CD14-positive monocyte (primary cell): ENCODE measurements at regions not wholly inside any gene's neighbourhood (a gene's known extent, or its start where the extent isn't known, plus 50 kb on each side); places are given as distances from the start of the nearest gene placed in this dataset.

Source experiments
- DNase-seq, 3 donors: peaks; one replicate each; pipeline ENCODE4 v3.0.0-alpha.2; 2011 to 2022
- H2AFZ ChIP-seq: 2 replicates; pipeline ENCODE4 v1.6.0; 2012; ENCODE audit warnings: mild to moderate bottlenecking, low read depth, low read length, inconsistent platforms; ENCODE audit not compliant: insufficient read depth, poor library complexity, severe bottlenecking
- H3K27ac ChIP-seq, 2 donors: 1 replicate in 1 of 2; 2 replicates in 1 of 2; pipeline ENCODE4 v1.5.1; 2012 to 2013; ENCODE audit warnings: low read length in 2 of 2, control low read depth in 1 of 2, inconsistent platforms in 1 of 2, low read depth in 1 of 2, mild to moderate bottlenecking in 1 of 2
- H3K27me3 ChIP-seq, 2 donors: one replicate each; pipeline versions ENCODE4 v1.6.0 to v1.6.1; 2011 to 2013; ENCODE audit warnings: low read length in 2 of 2; ENCODE audit not compliant: control insufficient read depth in 2 of 2, insufficient read depth in 2 of 2
- H3K36me3 ChIP-seq, 2 donors: replicated peaks in 1 of 2; 1 replicate in 1 of 2; 2 replicates in 1 of 2; pipeline versions ENCODE4 v1.5.1 to v1.6.1; 2012 to 2013; ENCODE audit warnings: low read length in 2 of 2, control low read depth in 1 of 2, inconsistent platforms in 1 of 2, mild to moderate bottlenecking in 1 of 2; ENCODE audit not compliant: insufficient read depth in 2 of 2, control insufficient read depth in 1 of 2
- H3K4me1 ChIP-seq, 2 donors: 1 replicate in 1 of 2; 2 replicates in 1 of 2; pipeline versions ENCODE4 v1.5.1 to v1.6.1; 2012 to 2013; ENCODE audit warnings: low read length in 2 of 2, control low read depth in 1 of 2, inconsistent platforms in 1 of 2, mild to moderate bottlenecking in 1 of 2, moderate library complexity in 1 of 2; ENCODE audit not compliant: insufficient read depth in 2 of 2, control insufficient read depth in 1 of 2
- H3K4me2 ChIP-seq: replicated peaks from 2 replicates; pipeline ENCODE3; 2012; ENCODE audit warnings: low read length, moderate library complexity, mild to moderate bottlenecking; ENCODE audit not compliant: poor library complexity, severe bottlenecking; ENCODE audit errors: extremely low read depth
- H3K4me3 ChIP-seq, 3 experiments: fragments of 200-600 bp in 1 of 3; sonication (generic) in 1 of 3; replicated peaks in 1 of 3; 1 replicate in 2 of 3; 2 replicates in 1 of 3; pipeline ENCODE4 v1.5.1; 2011 to 2013; ENCODE audit warnings: low read length in 3 of 3, mild to moderate bottlenecking in 3 of 3, control low read depth in 2 of 3, low read depth in 2 of 3, inconsistent platforms in 1 of 3, moderate library complexity in 1 of 3
- H3K79me2 ChIP-seq: 2 replicates; pipeline ENCODE4 v1.6.0; 2012; ENCODE audit warnings: mild to moderate bottlenecking, control low read depth, inconsistent platforms, low read length, moderate library complexity; ENCODE audit not compliant: insufficient read depth
- H3K9ac ChIP-seq: 2 replicates; pipeline ENCODE4 v1.6.0; 2017; ENCODE audit warnings: low read length, mild to moderate bottlenecking; ENCODE audit not compliant: insufficient read depth, poor library complexity, severe bottlenecking
- H3K9me3 ChIP-seq, 2 donors: replicated peaks in 1 of 2; 1 replicate in 1 of 2; 2 replicates in 1 of 2; pipeline versions ENCODE4 v1.5.1 to v1.6.1; 2012 to 2013; ENCODE audit warnings: low read length in 2 of 2, control low read depth in 1 of 2; ENCODE audit not compliant: control insufficient read depth in 1 of 2, insufficient read depth in 1 of 2
- H4K20me1 ChIP-seq: 2 replicates; pipeline ENCODE4 v1.6.0; 2012; ENCODE audit warnings: mild to moderate bottlenecking, low read length, control low read depth, moderate library complexity; ENCODE audit not compliant: insufficient read depth
- H3K27ac Mint-ChIP-seq, 7 donors: one replicate each; pipeline ENCODE4 v1.8.0; 2020; ENCODE audit warnings: mild to moderate bottlenecking in 7 of 7, mixed read lengths in 7 of 7, moderate library complexity in 6 of 7, inconsistent platforms in 2 of 7
- H3K27me3 Mint-ChIP-seq, 3 donors: one replicate each; pipeline ENCODE4 v1.8.0; 2021 to 2022; ENCODE audit warnings: low read depth in 3 of 3, mild to moderate bottlenecking in 3 of 3, mixed read lengths in 3 of 3, moderate library complexity in 3 of 3, inconsistent platforms in 1 of 3
- H3K36me3 Mint-ChIP-seq, 2 donors: one replicate each; pipeline ENCODE4 v1.8.0; 2020; ENCODE audit warnings: mixed read lengths in 2 of 2, inconsistent platforms in 1 of 2, mild to moderate bottlenecking in 1 of 2
- H3K4me1 Mint-ChIP-seq: one replicate; pipeline ENCODE4 v1.8.0; 2020; ENCODE audit warnings: mild to moderate bottlenecking, mixed read lengths
- H3K4me3 Mint-ChIP-seq, 2 donors: one replicate each; pipeline ENCODE4 v1.8.0; 2020; ENCODE audit warnings: mild to moderate bottlenecking in 2 of 2, mixed read lengths in 2 of 2, moderate library complexity in 1 of 2
- H3K9me3 Mint-ChIP-seq, 7 donors: one replicate each; pipeline ENCODE4 v1.8.0; 2020 to 2022; ENCODE audit warnings: mixed read lengths in 7 of 7, mild to moderate bottlenecking in 6 of 7, moderate library complexity in 6 of 7, inconsistent platforms in 2 of 7
- CTCF ChIP-seq: fragments of 200-600 bp; IDR thresholded peaks from one replicate; pipeline ENCODE4 v1.8.0; 2022; ENCODE audit warnings: antibody characterized with exemption, mild to moderate bottlenecking
- WGBS: methylation state at CpG from one replicate; pipeline ENCODE4 v1.1.5; 2013; ENCODE audit warnings: missing lambda C conversion rate; ENCODE audit not compliant: insufficient coverage; 5-methylcytosine and 5-hydroxymethylcytosine counted together
- intact Hi-C, 2 donors: fragments of 100-400 bp; cut with micrococcal nuclease; formaldehyde crosslinking; loops; one replicate each; pipeline versions ENCODE4 v1.15.0 to v1.15.1; 2023

DNA sequence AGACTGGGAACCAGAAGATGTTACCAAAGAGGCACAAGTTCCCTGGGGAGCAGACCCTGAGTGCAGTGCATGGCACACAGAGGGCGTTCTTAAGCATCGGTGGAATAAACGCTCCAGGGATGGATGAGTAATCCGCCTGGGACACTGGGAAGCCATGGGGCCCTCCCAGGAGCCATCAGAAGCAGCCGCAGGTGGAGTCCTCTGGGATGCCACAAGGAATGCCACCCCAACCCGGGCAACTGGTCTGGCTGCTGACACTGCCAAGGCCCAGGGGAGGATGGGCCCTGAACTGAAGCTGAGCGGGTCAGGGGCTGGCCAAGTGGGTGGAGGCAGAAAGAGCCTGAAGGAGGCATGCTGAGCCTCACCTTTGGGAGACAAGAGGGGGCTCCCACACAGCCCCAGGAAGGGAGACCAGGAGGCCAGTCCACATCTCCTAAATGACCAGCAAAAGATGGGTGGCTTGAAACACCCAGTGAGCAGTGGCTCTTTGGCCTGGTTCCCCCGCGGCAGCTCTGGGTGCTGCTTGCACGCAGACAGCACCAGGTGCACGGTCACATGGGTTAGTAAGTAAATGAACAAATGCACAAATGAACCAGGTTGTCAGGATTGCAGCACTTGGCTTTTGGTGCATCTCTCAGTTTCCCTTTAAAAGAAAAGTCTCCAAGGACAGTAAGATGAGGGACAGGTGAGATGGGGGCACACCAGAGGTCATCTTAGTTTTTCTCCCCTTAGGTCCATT, 141.3 kb upstream of the ZMIZ1 start:
- Histone ChIP-seq H3K4me2 (no peak overlapping the region), H2AFZ (no peak overlapping the region), H3K27me3 (no peaks in the 10 kb centered on the region), H4K20me1 (no peaks in the 10 kb centered on the region), H3K79me2 (no peaks in the 10 kb centered on the region), H3K4me3 (no peak overlapping the region), H3K9me3 (no peaks in the 10 kb centered on the region), H3K36me3 (no peaks in the 10 kb centered on the region), H3K4me1 (no peaks in the 10 kb centered on the region), H3K9ac (no peak overlapping the region), H3K27ac (no peak overlapping the region)
- H3K4me1 Mint-ChIP-seq = no peaks in the 10 kb centered on the region
- intact Hi-C loops = no loop called here
- no peak overlapping the region for H3K27ac Mint-ChIP-seq
- H3K4me3 Mint-ChIP-seq = no peak overlapping the region
- peaks cover 0 to 5% (median 3%) of the 10 kb centered on the region in 3 donors for H3K27me3 Mint-ChIP-seq
- no peak for TF ChIP-seq CTCF
- no peaks in the 10 kb centered on the region for H3K36me3 Mint-ChIP-seq
- no peak for DNase-seq
- WGBS = 100% methylated on average over 5 of the region's 11 CpGs
- H3K9me3 Mint-ChIP-seq = no peaks in the 10 kb centered on the region

GRCh38 chr10:78928330-78928729, 140.4 kb upstream of the ZMIZ1 start:
- Mint-ChIP-seq H3K36me3 (no peaks in the 10 kb centered on the region), H3K9me3 (no peaks in the 10 kb centered on the region), H3K27me3 (peaks cover 0 to 5% (median 3%) of the 10 kb centered on the region in 3 donors), H3K4me3 (no peak overlapping the region), H3K27ac (no peak overlapping the region), H3K4me1 (no peaks in the 10 kb centered on the region)
- Histone ChIP-seq H3K9me3 (no peaks in the 10 kb centered on the region), H3K9ac (no peak overlapping the region), H3K27me3 (no peaks in the 10 kb centered on the region), H2AFZ (no peak overlapping the region), H3K4me2 (no peak overlapping the region), H3K4me1 (no peaks in the 10 kb centered on the region), H3K4me3 (no peak overlapping the region), H3K36me3 (no peaks in the 10 kb centered on the region), H3K27ac (no peak overlapping the region), H4K20me1 (no peaks in the 10 kb centered on the region), H3K79me2 (no peaks in the 10 kb centered on the region)
- DNase-seq = no peak
- 94% methylated on average over 2 of the region's 3 CpGs for WGBS
- intact Hi-C loops = no loop called here
- no peak for TF ChIP-seq CTCF
